K562 (cell line): ENCODE measurements at regions not wholly inside any gene's neighbourhood (a gene's known extent, or its start where the extent isn't known, plus 50 kb on each side); places are given as distances from the start of the nearest gene placed in this dataset.

Experiments used
- ATAC-seq: fragments of 200-7000 bp; cut with Tn5 transposase; 3 replicates; pipeline ENCODE4 v1.9.1; 2020; ENCODE audit warnings: moderate library complexity
- BruUV-seq: library from RNA; stranded (reverse); fragments of 400-500 nt; replicated peaks from 2 replicates; lab custom pipeline; 2021; lab: Mats Ljungman, UMichigan
- CTCF ChIA-PET: fragments of 300-600 bp; formaldehyde crosslinking; extraction: SDS; loops from one replicate; lab custom pipeline; 2021; ENCODE audit warnings: low intra/inter-chr PET ratio; lab: Yijun Ruan, JAX
- POLR2A ChIA-PET: fragments of 300-600, 350-650 bp; sonication (Branson Sonifier 250); formaldehyde crosslinking; extraction: SDS; loops from one replicate; lab custom pipeline; 2021; ENCODE audit warnings: antibody characterized with exemption, inconsistent platforms; lab: Yijun Ruan, JAX
- DNase-seq, 4 experiments: peaks; one replicate each; pipeline versions ENCODE4 v3.0.0 to v3.0.0-alpha.2; 2011 to 2018; ENCODE audit warnings: low spot score in 3 of 4, mixed read lengths in 3 of 4; ENCODE audit errors: extremely low read depth in 1 of 4
- FAIRE-seq: peaks from 2 replicates; lab custom pipeline; 2011; peaks lifted over from hg19 to GRCh38; lab: Jason Lieb, UNC
- H2AFZ ChIP-seq: 2 replicates; pipeline ENCODE4 v1.6.0; 2011; ENCODE audit warnings: low read depth, low read length, control low read depth, inconsistent platforms
- H3K27ac ChIP-seq: fragments of 200-600 bp; 3 replicates; pipeline ENCODE4 v1.8.0; 2011; ENCODE audit warnings: low read depth, mild to moderate bottlenecking, control low read depth, inconsistent platforms, low read length, moderate library complexity, mixed read lengths; ENCODE audit errors: extremely low read depth
- H3K27me3 ChIP-seq, 2 experiments: fragments of 300-600 bp in 1 of 2; 2 replicates in 1 of 2; 3 replicates in 1 of 2; pipeline versions ENCODE4 v1.6.0 to v1.8.0; 2011; ENCODE audit warnings: inconsistent platforms in 2 of 2, low read length in 2 of 2, mild to moderate bottlenecking in 1 of 2, mixed read lengths in 1 of 2, moderate library complexity in 1 of 2; ENCODE audit not compliant: control insufficient read depth in 2 of 2, insufficient read depth in 2 of 2
- H3K36me3 ChIP-seq: fragments of 300-600 bp; 3 replicates; pipeline ENCODE4 v1.8.0; 2011; ENCODE audit warnings: mild to moderate bottlenecking, low read length, inconsistent platforms; ENCODE audit not compliant: control insufficient read depth, insufficient read depth
- H3K4me1 ChIP-seq, 2 experiments: fragments of 200-600 bp in 1 of 2; replicated peaks in 1 of 2; 2 replicates in 1 of 2; 3 replicates in 1 of 2; pipeline versions ENCODE4 v1.5.1 to v1.8.0; 2011; ENCODE audit warnings: inconsistent platforms in 2 of 2, low read length in 2 of 2, mild to moderate bottlenecking in 1 of 2, mixed read lengths in 1 of 2, moderate library complexity in 1 of 2; ENCODE audit not compliant: control insufficient read depth in 2 of 2, insufficient read depth in 2 of 2
- H3K4me2 ChIP-seq: 2 replicates; pipeline ENCODE4 v1.6.1; 2011; ENCODE audit warnings: low read length, control low read depth, inconsistent platforms, mixed read lengths; ENCODE audit not compliant: insufficient read depth
- H3K4me3 ChIP-seq: fragments of 200-600 bp; sonication (generic), shearing (Covaris generic); 2 replicates; pipeline ENCODE4 v1.5.1; 2016; ENCODE audit warnings: control low read depth, inconsistent platforms
- H3K79me2 ChIP-seq: fragments of 200-600 bp; 3 replicates; pipeline ENCODE4 v1.8.0; 2011; ENCODE audit warnings: low read length, inconsistent platforms; ENCODE audit not compliant: control insufficient read depth, insufficient read depth
- H3K9ac ChIP-seq, 2 experiments: 2 replicates each; pipeline versions ENCODE4 v1.6.0 to v1.6.1; 2011; ENCODE audit warnings: low read depth in 2 of 2, low read length in 2 of 2, control low read depth in 1 of 2, inconsistent platforms in 1 of 2, mild to moderate bottlenecking in 1 of 2, mixed read lengths in 1 of 2; ENCODE audit not compliant: insufficient read depth in 1 of 2
- H3K9me1 ChIP-seq: one replicate; pipeline ENCODE4 v1.6.0; 2011; ENCODE audit warnings: inconsistent platforms, mild to moderate bottlenecking, low read length, moderate library complexity; ENCODE audit not compliant: control insufficient read depth, insufficient read depth
- H3K9me3 ChIP-seq: replicated peaks from 2 replicates; pipeline ENCODE4 v1.5.1; 2011; ENCODE audit warnings: low read depth, low read length, inconsistent platforms; ENCODE audit not compliant: control insufficient read depth, insufficient read depth
- H4K20me1 ChIP-seq: replicated peaks from 2 replicates; pipeline ENCODE4 v1.6.1; 2011; ENCODE audit warnings: low read length, inconsistent platforms, mixed read lengths; ENCODE audit not compliant: control insufficient read depth, insufficient read depth
- HLTF ChIP-seq: fragments of 450-650 bp; IDR thresholded peaks from 2 replicates; pipeline ENCODE4 v1.6.1; 2016
- KAT8 ChIP-seq: fragments of 450-650 bp; IDR thresholded peaks from 2 replicates; pipeline ENCODE4 v1.6.1; 2016; ENCODE audit warnings: low read depth, mild to moderate bottlenecking
- MAZ ChIP-seq, 2 experiments: fragments of 450-650 bp in 1 of 2; sonication (generic) in 1 of 2; formaldehyde crosslinking; IDR thresholded peaks in 1 of 2; conservative IDR thresholded peaks in 1 of 2; 2 replicates each; pipeline versions ENCODE4 v1.4.0 to v1.5.0; 2020; ENCODE audit warnings: mild to moderate bottlenecking in 1 of 2, missing genetic modification reagents in 1 of 2
- NBN ChIP-seq: fragments of 450-650 bp; IDR thresholded peaks from 2 replicates; pipeline ENCODE4 v1.6.1; 2016; ENCODE audit warnings: low read depth, mild to moderate bottlenecking
- NR2C2 ChIP-seq, 2 experiments: fragments of 200-800 bp in 1 of 2; sonication (Bioruptor generic) in 1 of 2; sonication (generic) in 1 of 2; formaldehyde crosslinking in 1 of 2; IDR thresholded peaks; 2 replicates each; pipeline versions ENCODE4 v1.6.1 to v1.8.0; 2016 to 2022; ENCODE audit warnings: mild to moderate bottlenecking in 1 of 2, missing compliant biosample characterization in 1 of 2, missing genetic modification characterization in 1 of 2, missing genetic modification reagents in 1 of 2
- POLR2A ChIP-seq: fragments of 450-650 bp; conservative IDR thresholded peaks from 2 replicates; pipeline ENCODE4 v1.6.1; 2016
- RBFOX2 ChIP-seq: fragments of 200-400 bp; formaldehyde crosslinking; IDR thresholded peaks from 2 replicates; pipeline ENCODE4 v1.6.1; 2017; ENCODE audit warnings: low read depth, mild to moderate bottlenecking, low read length, moderate library complexity
- RBM25 ChIP-seq: fragments of 200-400 bp; formaldehyde crosslinking; IDR thresholded peaks from 2 replicates; pipeline ENCODE4 v1.6.1; 2018; ENCODE audit warnings: low read length, low read depth, moderate library complexity; ENCODE audit not compliant: severe bottlenecking
- RBM39 ChIP-seq: fragments of 200-400 bp; formaldehyde crosslinking; optimal IDR thresholded peaks from 2 replicates; pipeline ENCODE3; 2018; ENCODE audit warnings: low read depth, low read length
- SMARCA5 ChIP-seq: fragments of 450-650 bp; IDR thresholded peaks from 2 replicates; pipeline ENCODE4 v1.6.1; 2016
- ZFP30 ChIP-seq: fragments of 250-450 bp; sonication (Bioruptor Pico); IDR thresholded peaks from 2 replicates; pipeline ENCODE4 v1.8.0; 2022; ENCODE audit warnings: moderate library complexity, mild to moderate bottlenecking, inconsistent platforms, borderline replicate concordance
- ZKSCAN3 ChIP-seq: fragments of 250-450 bp; sonication (Bioruptor Pico); IDR thresholded peaks from 2 replicates; pipeline ENCODE4 v1.4.0; 2020
- ZNF197 ChIP-seq: fragments of 200-800 bp; sonication (Bioruptor generic); IDR thresholded peaks from 2 replicates; pipeline ENCODE4 v1.6.1; 2016; ENCODE audit warnings: low read depth, missing genetic modification characterization, missing compliant biosample characterization
- WGBS: fragments of 100-300 bp; shearing (Covaris generic); methylation state at CpG from one replicate; pipeline ENCODE4 v1.1.6; 2016; ENCODE audit warnings: low coverage, mixed read lengths; ENCODE audit not compliant: insufficient coverage; ENCODE audit errors: missing lambda C conversion rate; 5-methylcytosine and 5-hydroxymethylcytosine counted together
- in situ Hi-C: fragments of 300-500 bp; cut with MboI; formaldehyde crosslinking; loops from 4 replicates; pipeline ENCODE4 v1.15.0; 2018; ENCODE audit warnings: inconsistent platforms, mixed read lengths
- intact Hi-C: fragments of 100-400 bp; cut with micrococcal nuclease; formaldehyde crosslinking; loops from 2 replicates; pipeline ENCODE4 v1.14.2; 2022
- TF ChIP-seq, protein P1 (sequence below): sonication (generic); formaldehyde crosslinking; IDR thresholded peaks from 2 replicates; pipeline ENCODE4 v1.4.0; 2020; ENCODE audit warnings: mild to moderate bottlenecking, missing genetic modification reagents
- TF ChIP-seq, protein P2 (sequence below): fragments of 450-650 bp; formaldehyde crosslinking; IDR thresholded peaks from 2 replicates; pipeline ENCODE4 v1.4.0; 2020; ENCODE audit warnings: mild to moderate bottlenecking
- TF ChIP-seq, protein P3 (sequence below), 3 experiments: IDR thresholded peaks in 2 of 3; conservative IDR thresholded peaks in 1 of 3; 2 replicates each; pipeline ENCODE4 v1.5.1; 2011 to 2012; ENCODE audit warnings: low read length in 3 of 3, mild to moderate bottlenecking in 3 of 3, control low read depth in 2 of 3, improper control_type of control experiment in 1 of 3, inconsistent platforms in 1 of 3, low read depth in 1 of 3, mixed read lengths in 1 of 3, moderate library complexity in 1 of 3; ENCODE audit not compliant: insufficient read depth in 2 of 3
- TF ChIP-seq, protein P4 (sequence below): fragments of 450-650 bp; formaldehyde crosslinking; IDR thresholded peaks from 2 replicates; pipeline ENCODE4 v1.4.0; 2022; ENCODE audit warnings: missing genetic modification characterization

DNA sequence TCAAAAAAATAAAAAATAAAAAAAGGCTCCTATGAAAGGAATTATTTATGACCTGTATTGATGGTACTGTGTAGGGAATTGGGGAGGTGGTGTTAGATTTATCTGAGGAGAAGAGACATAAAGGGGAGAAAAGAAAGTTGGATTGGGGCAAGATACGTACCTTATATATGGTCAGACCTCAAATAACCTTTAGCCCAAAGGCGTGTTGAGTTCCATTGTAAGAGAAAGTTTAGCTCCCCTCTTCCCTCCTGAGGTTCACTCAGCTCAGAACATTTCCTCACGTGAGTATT lies 296.9 kb downstream of the ADGB start:
- peaks cover 27 to 83% of the 10 kb centered on the region in 2 experiments for H3K4me1 ChIP-seq
- peak overlapping the region; percentile 65 for H3K27ac ChIP-seq
- H3K27me3 ChIP-seq: no peaks in the 10 kb centered on the region
- peak overlapping the region; percentile 36 for H3K4me3 ChIP-seq
- H3K9me1 ChIP-seq: no peaks in the 10 kb centered on the region
- H3K9me3 ChIP-seq: no peaks in the 10 kb centered on the region
- no peaks in the 10 kb centered on the region for H4K20me1 ChIP-seq
- peak overlapping the region; percentile 84 for H3K4me2 ChIP-seq
- WGBS: 0% methylated on average over 3 of the region's 3 CpGs
- ChIA-PET CTCF (no interaction called here), POLR2A (interaction anchor here (0.6 to 4.4 kb wide), 13 partner anchors 9 to 321 kb away, joined by 3 to 12 read pairs (median 4); no protein-coding TSS in a partner anchor)
- peak overlapping the region; percentile 21 to 65; a peak in 3 of 4 replicates for H3K9ac ChIP-seq
- FAIRE-seq (no peak), DNase-seq (no peak), ATAC-seq (peak; percentile 1; the same call in 1 of the 3 replicates)
- H3K79me2 ChIP-seq: peaks cover 53% of the 10 kb centered on the region
- no TSS peak for BruUV-seq
- no peaks in the 10 kb centered on the region for H3K36me3 ChIP-seq
- in situ Hi-C loops: loop anchor here (25.0 kb wide), 1 partner anchor 317 kb away; the partner anchor contains the start of gene STXBP5
- intact Hi-C loops: loop anchor here (1.0 kb wide), 2 partner anchors 8 to 38 kb away; no protein-coding TSS in a partner anchor
- H2AFZ ChIP-seq: peak overlapping the region; percentile 56
- TF ChIP-seq ZFP30 (CRISPR knock-in tag) (peak; percentile 24; the same call in 1 of the 2 replicates), KAT8 (no peak), SMARCA5 (no peak), MAZ (CRISPR knock-in tag; conservative IDR thresholded peaks at IDR 0.05 in 1 of 2, IDR thresholded peaks at IDR 0.05 in 1 of 2) (peak in 1 of 2 experiments; percentile 26; a peak in 1 of 4 replicates), NBN (no peak), NR2C2 (CRISPR knock-in tag; IDR thresholded peaks at IDR 0.05) (no peak), NR2C2 (tag; IDR thresholded peaks at IDR 0.05) (peak; percentile 39), RBM25 (no peak), ZNF197 (CRISPR knock-in tag) (0 out of 2 replicates have a peak, but pooled peaks have one; percentile 56), POLR2A (0 out of 2 replicates have a peak, but pooled peaks have one; percentile 9), ZKSCAN3 (CRISPR knock-in tag) (no peak), RBM39 (no peak), RBFOX2 (peak; percentile 58; the same call in 1 of the 2 replicates), HLTF (no peak)
- TF ChIP-seq, protein P1, sequence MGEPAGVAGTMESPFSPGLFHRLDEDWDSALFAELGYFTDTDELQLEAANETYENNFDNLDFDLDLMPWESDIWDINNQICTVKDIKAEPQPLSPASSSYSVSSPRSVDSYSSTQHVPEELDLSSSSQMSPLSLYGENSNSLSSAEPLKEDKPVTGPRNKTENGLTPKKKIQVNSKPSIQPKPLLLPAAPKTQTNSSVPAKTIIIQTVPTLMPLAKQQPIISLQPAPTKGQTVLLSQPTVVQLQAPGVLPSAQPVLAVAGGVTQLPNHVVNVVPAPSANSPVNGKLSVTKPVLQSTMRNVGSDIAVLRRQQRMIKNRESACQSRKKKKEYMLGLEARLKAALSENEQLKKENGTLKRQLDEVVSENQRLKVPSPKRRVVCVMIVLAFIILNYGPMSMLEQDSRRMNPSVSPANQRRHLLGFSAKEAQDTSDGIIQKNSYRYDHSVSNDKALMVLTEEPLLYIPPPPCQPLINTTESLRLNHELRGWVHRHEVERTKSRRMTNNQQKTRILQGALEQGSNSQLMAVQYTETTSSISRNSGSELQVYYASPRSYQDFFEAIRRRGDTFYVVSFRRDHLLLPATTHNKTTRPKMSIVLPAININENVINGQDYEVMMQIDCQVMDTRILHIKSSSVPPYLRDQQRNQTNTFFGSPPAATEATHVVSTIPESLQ (CRISPR knock-in tag): no peak
- TF ChIP-seq, protein P2, sequence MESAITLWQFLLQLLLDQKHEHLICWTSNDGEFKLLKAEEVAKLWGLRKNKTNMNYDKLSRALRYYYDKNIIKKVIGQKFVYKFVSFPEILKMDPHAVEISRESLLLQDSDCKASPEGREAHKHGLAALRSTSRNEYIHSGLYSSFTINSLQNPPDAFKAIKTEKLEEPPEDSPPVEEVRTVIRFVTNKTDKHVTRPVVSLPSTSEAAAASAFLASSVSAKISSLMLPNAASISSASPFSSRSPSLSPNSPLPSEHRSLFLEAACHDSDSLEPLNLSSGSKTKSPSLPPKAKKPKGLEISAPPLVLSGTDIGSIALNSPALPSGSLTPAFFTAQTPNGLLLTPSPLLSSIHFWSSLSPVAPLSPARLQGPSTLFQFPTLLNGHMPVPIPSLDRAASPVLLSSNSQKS (CRISPR knock-in tag): no peak
- TF ChIP-seq, protein P3, sequence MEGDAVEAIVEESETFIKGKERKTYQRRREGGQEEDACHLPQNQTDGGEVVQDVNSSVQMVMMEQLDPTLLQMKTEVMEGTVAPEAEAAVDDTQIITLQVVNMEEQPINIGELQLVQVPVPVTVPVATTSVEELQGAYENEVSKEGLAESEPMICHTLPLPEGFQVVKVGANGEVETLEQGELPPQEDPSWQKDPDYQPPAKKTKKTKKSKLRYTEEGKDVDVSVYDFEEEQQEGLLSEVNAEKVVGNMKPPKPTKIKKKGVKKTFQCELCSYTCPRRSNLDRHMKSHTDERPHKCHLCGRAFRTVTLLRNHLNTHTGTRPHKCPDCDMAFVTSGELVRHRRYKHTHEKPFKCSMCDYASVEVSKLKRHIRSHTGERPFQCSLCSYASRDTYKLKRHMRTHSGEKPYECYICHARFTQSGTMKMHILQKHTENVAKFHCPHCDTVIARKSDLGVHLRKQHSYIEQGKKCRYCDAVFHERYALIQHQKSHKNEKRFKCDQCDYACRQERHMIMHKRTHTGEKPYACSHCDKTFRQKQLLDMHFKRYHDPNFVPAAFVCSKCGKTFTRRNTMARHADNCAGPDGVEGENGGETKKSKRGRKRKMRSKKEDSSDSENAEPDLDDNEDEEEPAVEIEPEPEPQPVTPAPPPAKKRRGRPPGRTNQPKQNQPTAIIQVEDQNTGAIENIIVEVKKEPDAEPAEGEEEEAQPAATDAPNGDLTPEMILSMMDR (IDR thresholded peaks at IDR 0.05 in 2 of 3, conservative IDR thresholded peaks at IDR 0.05 in 1 of 3; ENCODE audit: insufficient read depth in 2 of 3, low read depth in 1 of 3, low read length in 3 of 3): no peak
- TF ChIP-seq, protein P4, sequence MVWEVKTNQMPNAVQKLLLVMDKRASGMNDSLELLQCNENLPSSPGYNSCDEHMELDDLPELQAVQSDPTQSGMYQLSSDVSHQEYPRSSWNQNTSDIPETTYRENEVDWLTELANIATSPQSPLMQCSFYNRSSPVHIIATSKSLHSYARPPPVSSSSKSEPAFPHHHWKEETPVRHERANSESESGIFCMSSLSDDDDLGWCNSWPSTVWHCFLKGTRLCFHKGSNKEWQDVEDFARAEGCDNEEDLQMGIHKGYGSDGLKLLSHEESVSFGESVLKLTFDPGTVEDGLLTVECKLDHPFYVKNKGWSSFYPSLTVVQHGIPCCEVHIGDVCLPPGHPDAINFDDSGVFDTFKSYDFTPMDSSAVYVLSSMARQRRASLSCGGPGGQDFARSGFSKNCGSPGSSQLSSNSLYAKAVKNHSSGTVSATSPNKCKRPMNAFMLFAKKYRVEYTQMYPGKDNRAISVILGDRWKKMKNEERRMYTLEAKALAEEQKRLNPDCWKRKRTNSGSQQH (CRISPR knock-in tag): 0 out of 2 replicates have a peak, but pooled peaks have one; percentile 3
